Stomach (tissue), 8 donors: ENCODE measurements at regions not wholly inside any gene's neighbourhood (a gene's known extent, or its start where the extent isn't known, plus 50 kb on each side); places are given as distances from the start of the nearest gene placed in this dataset.

Source experiments
- DNase-seq, 2 donors: peaks; one replicate each; pipeline versions ENCODE4 v3.0.0 to v3.0.0-alpha.2; 2013 to 2019
- H3K27ac ChIP-seq, 5 donors: fragments of 200-600 bp in 4 of 5; sonication (generic) in 4 of 5; one replicate each; pipeline ENCODE4 v1.5.1; 2013 to 2019; ENCODE audit warnings: mild to moderate bottlenecking in 1 of 5, moderate library complexity in 1 of 5
- H3K27me3 ChIP-seq, 3 donors: fragments of 200-600 bp; sonication (generic); one replicate each; pipeline ENCODE4 v1.5.1; 2017 to 2019; ENCODE audit warnings: mixed run types in 1 of 3
- H3K36me3 ChIP-seq, 4 donors: fragments of 200-600 bp; sonication (generic); 1 replicate in 3 of 4; 2 replicates in 1 of 4; pipeline ENCODE4 v1.5.1; 2016 to 2019
- H3K4me1 ChIP-seq, 4 donors: fragments of 200-600 bp; sonication (generic); one replicate each; pipeline ENCODE4 v1.5.1; 2016 to 2019
- H3K4me3 ChIP-seq, 4 donors: fragments of 200-600 bp; sonication (generic) in 3 of 4; one replicate each; pipeline ENCODE4 v1.5.1; 2016 to 2019; ENCODE audit warnings: mild to moderate bottlenecking in 1 of 4
- H3K9me3 ChIP-seq, 4 donors: fragments of 200-600 bp; sonication (generic); one replicate each; pipeline ENCODE4 v1.5.1; 2016 to 2019
- CTCF ChIP-seq, 7 experiments: fragments of 450-650 bp in 4 of 7; fragments of 200-600 bp in 3 of 7; sonication (generic) in 3 of 7; IDR thresholded peaks; one replicate each; pipeline ENCODE4 v1.5.1; 2016 to 2019; ENCODE audit warnings: antibody characterized with exemption in 7 of 7, control low read depth in 2 of 7, mild to moderate bottlenecking in 1 of 7
- EP300 ChIP-seq: sonication (generic); formaldehyde crosslinking; IDR thresholded peaks from one replicate; pipeline ENCODE4 v1.6.1; 2017; ENCODE audit warnings: antibody characterized with exemption
- POLR2A ChIP-seq, 4 donors: fragments of 450-650 bp; IDR thresholded peaks; one replicate each; pipeline ENCODE4 v1.6.1; 2016; ENCODE audit warnings: antibody characterized with exemption in 4 of 4, control low read depth in 2 of 4, mild to moderate bottlenecking in 1 of 4, moderate library complexity in 1 of 4
- POLR2AphosphoS5 ChIP-seq, 3 donors: sonication (generic); formaldehyde crosslinking; IDR thresholded peaks; one replicate each; pipeline ENCODE4 v1.6.1; 2016; ENCODE audit warnings: antibody characterized with exemption in 3 of 3
- WGBS, 5 donors: extraction: QIAGEN DNeasy Blood & Tissue Kit in 3 of 5; methylation state at CpG; one replicate each; pipeline versions ENCODE4 v1.1.5 to v1.1.7; 2013 to 2018; 5-methylcytosine and 5-hydroxymethylcytosine counted together
- intact Hi-C: fragments of 100-400 bp; cut with DNase I; formaldehyde crosslinking; loops from one replicate; pipeline ENCODE4 v1.15.1; 2023; ENCODE audit warnings: low total_unique reads
- donor health status: healthy with polysubstance abuse.
- donor health status: Bipolar disorder and iron deficiency.
- donor health status: healthy.

- TF ChIP-seq POLR2AphosphoS5 (IDR thresholded peaks at IDR 0.05) (no peak), EP300 (no peak), CTCF (IDR thresholded peaks at IDR 0.05) (no peak), POLR2A (IDR thresholded peaks at IDR 0.05) (no peak)
- Histone ChIP-seq H3K27me3 (peaks cover 0 to 3% (median 0%) of the 10 kb centered on the region in 3 donors), H3K4me1 (no peaks in the 10 kb centered on the region), H3K9me3 (no peaks in the 10 kb centered on the region), H3K27ac (no peak overlapping the region), H3K4me3 (no peak overlapping the region), H3K36me3 (no peaks in the 10 kb centered on the region)
- DNase-seq = no peak
- 52 to 100% (median 96%) methylated on average over 1 of the region's 1 CpG for WGBS, 5 donors
- intact Hi-C loops = no loop called here
These were observed 104.0 kb upstream of the LHX1 start for GRCh38 chr17:36833279-36833678.

GRCh38 chr17:36835036-36835435 is 102.2 kb upstream of the LHX1 start:
- no peak overlapping the region for H3K4me3 ChIP-seq
- peaks cover 0 to 11% (median 6%) of the 10 kb centered on the region in 3 donors for H3K27me3 ChIP-seq
- intact Hi-C loops = no loop called here
- 65 to 87% (median 77%) methylated on average over 4 of the region's 4 CpGs for WGBS, 5 donors
- no peaks in the 10 kb centered on the region for H3K4me1 ChIP-seq
- H3K27ac ChIP-seq = no peak overlapping the region
- no peaks in the 10 kb centered on the region for H3K36me3 ChIP-seq
- DNase-seq = no peak
- no peaks in the 10 kb centered on the region for H3K9me3 ChIP-seq
- no peak for TF ChIP-seq CTCF (IDR thresholded peaks at IDR 0.05)
- TF ChIP-seq EP300 = no peak
- no peak for TF ChIP-seq POLR2A (IDR thresholded peaks at IDR 0.05)
- no peak for TF ChIP-seq POLR2AphosphoS5 (IDR thresholded peaks at IDR 0.05)

- no peak for DNase-seq
- TF ChIP-seq CTCF (IDR thresholded peaks at IDR 0.05) = no peak
- no peak for TF ChIP-seq POLR2A (IDR thresholded peaks at IDR 0.05)
- Histone ChIP-seq H3K27ac (no peak overlapping the region), H3K36me3 (no peaks in the 10 kb centered on the region), H3K4me3 (no peak overlapping the region), H3K4me1 (no peaks in the 10 kb centered on the region), H3K27me3 (peaks cover 0 to 21% (median 6%) of the 10 kb centered on the region in 3 donors), H3K9me3 (peaks cover 0 to 12% (median 4%) of the 10 kb centered on the region in 4 donors)
- WGBS, 5 donors = 54 to 64% (median 60%) methylated on average over 13 to 14 of the region's 14 CpGs
- intact Hi-C loops = no loop called here
These were observed 99.9 kb upstream of the LHX1 start for GRCh38 chr17:36837195-36837938.

- no peak overlapping the region for H3K27ac ChIP-seq
- peaks cover 0 to 27% (median 6%) of the 10 kb centered on the region in 3 donors for H3K27me3 ChIP-seq
- 57 to 74% (median 71%) methylated on average over 3 of the region's 3 CpGs for WGBS, 5 donors
- no peaks in the 10 kb centered on the region for H3K36me3 ChIP-seq
- no peak for DNase-seq
- intact Hi-C loops = no loop called here
- H3K4me1 ChIP-seq = no peaks in the 10 kb centered on the region
- TF ChIP-seq EP300 (no peak), CTCF (IDR thresholded peaks at IDR 0.05) (no peak), POLR2AphosphoS5 (IDR thresholded peaks at IDR 0.05) (no peak), POLR2A (IDR thresholded peaks at IDR 0.05) (no peak)
- H3K4me3 ChIP-seq = no peak overlapping the region
- peaks cover 0 to 12% (median 4%) of the 10 kb centered on the region in 4 donors for H3K9me3 ChIP-seq
These were observed 99.4 kb upstream of the LHX1 start for GRCh38 chr17:36837939-36838272.
